Fibroblast of lung (primary cell): ENCODE measurements at regions not wholly inside any gene's neighbourhood (a gene's known extent, or its start where the extent isn't known, plus 50 kb on each side); places are given as distances from the start of the nearest gene placed in this dataset.

Experiments used
- DNase-seq, 2 donors: peaks; one replicate each; pipeline versions ENCODE4 v3.0.0 to v3.0.0-alpha.2; 2010; ENCODE audit warnings: low read depth in 2 of 2
- H2AFZ ChIP-seq: 2 replicates; pipeline ENCODE4 v1.5.1; 2012; ENCODE audit warnings: low read length, control low read depth, inconsistent platforms
- H3K27ac ChIP-seq: 2 replicates; pipeline ENCODE4 v1.5.1; 2011; ENCODE audit warnings: low read length, control low read depth; ENCODE audit not compliant: insufficient read depth
- H3K27me3 ChIP-seq: 2 replicates; pipeline ENCODE4 v1.5.1; 2011; ENCODE audit warnings: mild to moderate bottlenecking, low read length; ENCODE audit not compliant: control insufficient read depth, insufficient read depth
- H3K36me3 ChIP-seq: 2 replicates; pipeline ENCODE4 v1.5.1; 2011; ENCODE audit warnings: low read length; ENCODE audit not compliant: control insufficient read depth, insufficient read depth
- H3K4me1 ChIP-seq: 2 replicates; pipeline ENCODE4 v1.5.1; 2011; ENCODE audit warnings: low read length; ENCODE audit not compliant: control insufficient read depth, insufficient read depth; ENCODE audit errors: extremely low read depth
- H3K4me2 ChIP-seq: 2 replicates; pipeline ENCODE4 v1.5.1; 2011; ENCODE audit warnings: low read length, control low read depth; ENCODE audit not compliant: insufficient read depth; ENCODE audit errors: extremely low read depth
- H3K4me3 ChIP-seq, 4 experiments: fragments of 200-600 bp in 1 of 4; sonication (generic) in 1 of 4; replicated peaks in 1 of 4; 2 replicates each; pipeline ENCODE4 v1.5.1; 2011 to 2016; ENCODE audit warnings: low read length in 4 of 4, low read depth in 3 of 4, mild to moderate bottlenecking in 3 of 4, control low read depth in 2 of 4, inconsistent platforms in 1 of 4, mixed read lengths in 1 of 4; ENCODE audit not compliant: insufficient read depth in 1 of 4; ENCODE audit errors: control extremely low read depth in 1 of 4
- H3K79me2 ChIP-seq: 2 replicates; pipeline ENCODE4 v1.5.1; 2012; ENCODE audit warnings: mild to moderate bottlenecking, low read length, inconsistent platforms; ENCODE audit not compliant: control insufficient read depth, insufficient read depth
- H3K9ac ChIP-seq: 2 replicates; pipeline ENCODE4 v1.5.1; 2011; ENCODE audit warnings: mild to moderate bottlenecking, low read length, control low read depth; ENCODE audit not compliant: insufficient read depth
- H3K9me3 ChIP-seq: 2 replicates; pipeline ENCODE4 v1.5.1; 2012; ENCODE audit warnings: low read depth, low read length; ENCODE audit not compliant: control insufficient read depth, insufficient read depth
- H4K20me1 ChIP-seq: 2 replicates; pipeline ENCODE4 v1.5.1; 2011; ENCODE audit warnings: low read length; ENCODE audit not compliant: control insufficient read depth, insufficient read depth; ENCODE audit errors: extremely low read depth
- CTCF ChIP-seq, 2 donors: IDR thresholded peaks in 1 of 2; conservative IDR thresholded peaks in 1 of 2; 1 replicate in 1 of 2; 2 replicates in 1 of 2; pipeline ENCODE4 v1.5.1; 2011 to 2012; ENCODE audit warnings: low read length in 2 of 2, control low read depth in 1 of 2, inconsistent platforms in 1 of 2, low read depth in 1 of 2, mild to moderate bottlenecking in 1 of 2
- EZH2 ChIP-seq: IDR thresholded peaks from 2 replicates; pipeline ENCODE4 v1.5.1; 2012; ENCODE audit warnings: low read length, control low read depth, mild to moderate bottlenecking; ENCODE audit errors: missing control alignments

- H3K4me3 ChIP-seq = no peak overlapping the region
- H3K9ac ChIP-seq = no peak overlapping the region
- DNase-seq = no peak
- H3K4me2 ChIP-seq = no peak overlapping the region
- no peaks in the 10 kb centered on the region for H3K9me3 ChIP-seq
- no peaks in the 10 kb centered on the region for H3K4me1 ChIP-seq
- no peaks in the 10 kb centered on the region for H3K27me3 ChIP-seq
- no peaks in the 10 kb centered on the region for H4K20me1 ChIP-seq
- H2AFZ ChIP-seq = no peak overlapping the region
- H3K79me2 ChIP-seq = no peaks in the 10 kb centered on the region
- TF ChIP-seq EZH2 (no peak), CTCF (conservative IDR thresholded peaks at IDR 0.05 in 1 of 2, IDR thresholded peaks at IDR 0.05 in 1 of 2; ENCODE audit: low read depth in 1 of 2, low read length in 2 of 2) (no peak)
- no peak overlapping the region for H3K27ac ChIP-seq
- no peaks in the 10 kb centered on the region for H3K36me3 ChIP-seq
Measured at GRCh38 chrX:139187738-139188137, 342.8 kb upstream of the F9 start.

DNA sequence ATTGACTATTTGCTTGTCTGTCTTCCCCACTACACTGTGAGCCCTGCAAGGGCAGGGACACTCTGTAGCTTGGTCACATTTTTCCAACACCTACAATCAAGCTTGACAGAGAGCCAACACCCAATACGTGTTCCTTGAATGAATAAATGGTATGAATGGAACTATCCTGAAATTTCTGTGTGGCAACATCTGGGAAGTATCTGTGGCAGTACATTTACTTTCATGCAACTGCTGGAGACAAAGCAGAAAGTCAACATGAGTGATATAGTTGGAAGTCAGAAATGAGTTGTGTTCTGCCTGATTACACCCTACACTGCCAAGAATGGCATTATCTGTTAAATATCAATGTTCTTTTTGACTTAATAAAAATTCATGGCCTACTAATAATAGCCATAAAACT is 343.5 kb upstream of the F9 start:
- Histone ChIP-seq H3K9ac (no peak overlapping the region), H3K4me1 (no peaks in the 10 kb centered on the region), H3K27ac (no peak overlapping the region), H3K9me3 (no peaks in the 10 kb centered on the region), H4K20me1 (no peaks in the 10 kb centered on the region), H2AFZ (no peak overlapping the region), H3K27me3 (no peaks in the 10 kb centered on the region), H3K79me2 (no peaks in the 10 kb centered on the region), H3K4me3 (no peak overlapping the region), H3K36me3 (no peaks in the 10 kb centered on the region), H3K4me2 (no peak overlapping the region)
- TF ChIP-seq CTCF (conservative IDR thresholded peaks at IDR 0.05 in 1 of 2, IDR thresholded peaks at IDR 0.05 in 1 of 2; ENCODE audit: low read depth in 1 of 2, low read length in 2 of 2) (no peak), EZH2 (no peak)
- DNase-seq = no peak

GRCh38 chrX:139179592-139179991 is 350.9 kb upstream of the F9 start:
- Histone ChIP-seq H3K36me3 (no peaks in the 10 kb centered on the region), H3K79me2 (no peaks in the 10 kb centered on the region), H3K27me3 (no peaks in the 10 kb centered on the region), H4K20me1 (no peaks in the 10 kb centered on the region), H3K9me3 (no peaks in the 10 kb centered on the region), H3K4me3 (no peak overlapping the region), H3K4me1 (no peaks in the 10 kb centered on the region), H3K4me2 (no peak overlapping the region), H3K9ac (no peak overlapping the region), H3K27ac (no peak overlapping the region), H2AFZ (no peak overlapping the region)
- DNase-seq = no peak
- no peak for TF ChIP-seq EZH2
- no peak for TF ChIP-seq CTCF (conservative IDR thresholded peaks at IDR 0.05 in 1 of 2, IDR thresholded peaks at IDR 0.05 in 1 of 2; ENCODE audit: low read depth in 1 of 2, low read length in 2 of 2)
